Left ventricle myocardium superior (tissue), 1 donor: ENCODE measurements at regions not wholly inside any gene's neighbourhood (a gene's known extent, or its start where the extent isn't known, plus 50 kb on each side); places are given as distances from the start of the nearest gene placed in this dataset. TPM values are rescaled to one million over a fixed set of nuclear protein-coding genes. Genes with fewer than 3 reads are reported as not detected.
"Not testable (repeated sequence)": the region's sequence is repeated elsewhere in the genome, so short reads cannot be mapped to it uniquely, and the experiment has no call there.

Experiments
- ATAC-seq: fragments of 200-7000 bp; cut with Tn5 transposase; one replicate; pipeline ENCODE4 v1.9.1; 2020; ENCODE audit warnings: mild to moderate bottlenecking, moderate library complexity
- DNase-seq: peaks from one replicate; pipeline ENCODE4 v3.0.0-alpha.2; 2020
- intact Hi-C: fragments of 100-400 bp; cut with micrococcal nuclease; formaldehyde crosslinking; loops from one replicate; pipeline ENCODE4 v1.11.0; 2022
- microRNA-seq: library from miRNA; unstranded; fragments of <30 nt; microRNA quantifications from one replicate; pipeline ENCODE4 v1.2.0, GENCODE V29; 2020; ENCODE audit warnings: borderline number of aligned reads
- donor health status: DM: no; HTN: yes; CAD: no; lungs with severe emphysema.

- ATAC-seq (no peak), DNase-seq (no peak)
- intact Hi-C loops, result no loop called here
These were observed 57.6 kb upstream of the RASA1 start for GRCh38 chr5:87210076-87210475.

DNA sequence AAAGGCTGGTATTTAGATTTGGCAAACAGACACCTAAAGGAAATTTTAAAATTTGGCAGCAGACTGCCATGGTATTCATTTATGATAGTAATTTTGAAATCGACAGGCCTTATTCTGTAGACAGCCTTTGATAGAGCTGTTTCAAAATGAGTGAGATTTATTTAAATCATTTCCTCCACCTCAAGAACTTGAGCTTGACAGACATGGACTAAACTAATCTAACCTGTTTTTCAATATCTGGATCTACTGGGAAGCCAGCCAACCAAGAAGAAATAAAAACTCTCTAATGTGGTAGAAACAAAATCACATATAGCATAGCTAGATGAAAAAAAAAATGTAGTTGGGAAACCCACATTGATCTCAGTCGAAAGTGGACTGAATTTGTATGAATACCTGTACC, 56.9 kb upstream of the RASA1 start:
- no peak for ATAC-seq
- intact Hi-C loops, result no loop called here
- no peak for DNase-seq

DNA sequence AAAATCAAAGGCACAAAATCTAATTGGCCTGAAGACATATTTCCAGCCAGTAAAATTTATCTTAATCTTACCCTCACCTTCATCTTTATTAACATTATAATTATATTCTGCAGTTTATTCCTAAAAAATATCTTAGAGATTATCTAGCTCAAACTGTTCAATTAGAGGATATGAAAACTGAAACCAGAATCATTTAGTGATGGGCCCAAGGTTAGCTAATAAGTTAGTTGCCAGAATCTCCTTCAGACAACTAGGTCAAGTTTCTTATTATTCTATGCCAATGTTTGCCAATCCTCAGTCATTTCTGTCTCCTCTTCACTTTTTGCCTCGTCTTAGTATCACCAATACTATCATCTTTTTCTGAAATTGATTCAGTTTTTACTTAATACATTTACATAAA, 56.0 kb upstream of the RASA1 start:
- no peak for ATAC-seq
- no peak for DNase-seq
- intact Hi-C loops, result no loop called here

- ATAC-seq, intact Hi-C loops, DNase-seq: not testable (repeated sequence)
These were observed 55.5 kb upstream of the RASA1 start for GRCh38 chr5:87212183-87212582.

GRCh38 chr5:87217480-87217879, 50.2 kb upstream of the RASA1 start:
- ATAC-seq, DNase-seq, intact Hi-C loops: not testable (repeated sequence)

Small RNA genes in the stretch of these regions (microRNA-seq; reads per million reads assigned to microRNA genes)
- not detected for gene MIR4280
